ENCODE measurements at regions not wholly inside any gene's neighbourhood (a gene's known extent, or its start where the extent isn't known, plus 50 kb on each side); places are given as distances from the start of the nearest gene placed in this dataset.

DNA sequence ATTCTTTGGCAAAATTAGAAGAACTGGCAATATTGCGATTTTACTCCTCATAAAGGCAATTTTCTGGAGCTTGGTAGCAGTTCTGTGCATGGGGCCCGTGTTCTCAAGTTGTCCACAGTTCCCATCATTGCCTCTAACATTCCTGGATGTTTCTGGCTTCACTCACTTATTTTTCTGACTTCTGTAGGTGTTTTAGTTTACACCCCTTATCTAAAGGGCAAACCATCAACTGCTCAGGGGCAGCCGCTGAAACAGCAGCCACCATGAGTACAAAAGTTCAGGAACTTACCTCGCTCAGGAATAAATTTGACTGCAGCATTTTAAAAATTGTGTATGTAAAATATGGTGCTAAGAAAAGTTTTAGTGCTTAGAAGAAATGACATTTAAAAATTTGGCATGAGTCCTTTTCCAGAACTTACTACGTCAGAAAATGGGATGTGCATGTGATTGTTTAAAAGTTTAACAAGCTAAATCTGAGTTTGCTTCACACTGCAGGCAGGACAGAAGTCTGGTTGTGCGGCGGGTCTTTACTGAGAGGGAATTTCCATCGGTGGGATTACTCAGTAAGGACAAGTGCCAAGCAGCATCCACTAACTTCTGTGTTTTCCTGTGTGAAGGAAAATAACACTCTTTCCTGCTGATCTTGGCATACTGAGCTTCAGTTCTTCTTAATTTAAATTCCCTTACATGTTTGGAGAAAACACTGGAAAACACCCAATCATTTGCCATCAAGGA lies 261.7 kb downstream of the MAT2B start:
- DNase-seq (ENCODE audit: unreplicated experiment) = no peak
- TF ChIP-seq, protein P1, sequence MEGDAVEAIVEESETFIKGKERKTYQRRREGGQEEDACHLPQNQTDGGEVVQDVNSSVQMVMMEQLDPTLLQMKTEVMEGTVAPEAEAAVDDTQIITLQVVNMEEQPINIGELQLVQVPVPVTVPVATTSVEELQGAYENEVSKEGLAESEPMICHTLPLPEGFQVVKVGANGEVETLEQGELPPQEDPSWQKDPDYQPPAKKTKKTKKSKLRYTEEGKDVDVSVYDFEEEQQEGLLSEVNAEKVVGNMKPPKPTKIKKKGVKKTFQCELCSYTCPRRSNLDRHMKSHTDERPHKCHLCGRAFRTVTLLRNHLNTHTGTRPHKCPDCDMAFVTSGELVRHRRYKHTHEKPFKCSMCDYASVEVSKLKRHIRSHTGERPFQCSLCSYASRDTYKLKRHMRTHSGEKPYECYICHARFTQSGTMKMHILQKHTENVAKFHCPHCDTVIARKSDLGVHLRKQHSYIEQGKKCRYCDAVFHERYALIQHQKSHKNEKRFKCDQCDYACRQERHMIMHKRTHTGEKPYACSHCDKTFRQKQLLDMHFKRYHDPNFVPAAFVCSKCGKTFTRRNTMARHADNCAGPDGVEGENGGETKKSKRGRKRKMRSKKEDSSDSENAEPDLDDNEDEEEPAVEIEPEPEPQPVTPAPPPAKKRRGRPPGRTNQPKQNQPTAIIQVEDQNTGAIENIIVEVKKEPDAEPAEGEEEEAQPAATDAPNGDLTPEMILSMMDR (IDR thresholded peaks at IDR 0.05; ENCODE audit: unreplicated experiment) = no peak
- Mint-ChIP-seq H3K9me3 (ENCODE audit: unreplicated experiment) (peaks cover 10% of the 10 kb centered on the region), H3K4me3 (ENCODE audit: unreplicated experiment) (no peak overlapping the region), H3K27ac (ENCODE audit: low read depth, unreplicated experiment) (no peak overlapping the region), H3K36me3 (ENCODE audit: insufficient read depth, unreplicated experiment) (no peaks in the 10 kb centered on the region), H3K27me3 (ENCODE audit: insufficient read depth, unreplicated experiment) (no peaks in the 10 kb centered on the region), H3K4me1 (ENCODE audit: insufficient read depth, unreplicated experiment) (peaks cover 8% of the 10 kb centered on the region)
- ChIA-PET POLR2A (no interaction called here), CTCF (no interaction called here)
- no TSS peak for BruUV-seq (replicated peaks)
- intact Hi-C loops (cut with micrococcal nuclease) = no loop called here

DNA sequence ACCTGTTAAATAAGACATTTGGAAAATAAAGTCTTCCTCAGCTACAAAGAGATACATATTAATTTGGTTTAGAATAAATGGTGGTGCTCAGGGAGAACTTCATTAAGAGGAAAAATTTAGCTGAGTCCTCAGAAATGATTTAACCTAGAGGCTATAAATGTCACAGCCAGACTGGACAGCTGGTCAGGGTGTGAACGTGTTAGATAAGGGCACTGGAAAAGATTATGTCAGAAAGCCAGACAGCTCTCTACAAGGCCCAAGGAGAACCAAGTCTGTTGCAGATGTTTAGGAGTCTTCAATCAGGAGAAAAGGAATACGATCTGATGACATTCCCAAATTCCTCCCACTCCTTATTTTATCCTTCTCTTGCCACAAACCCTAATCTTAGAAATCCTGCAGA lies 265.2 kb downstream of the MAT2B start:
- POLR2A ChIA-PET = no interaction called here
- no peak overlapping the region for H3K4me3 Mint-ChIP-seq (ENCODE audit: unreplicated experiment)

DNA sequence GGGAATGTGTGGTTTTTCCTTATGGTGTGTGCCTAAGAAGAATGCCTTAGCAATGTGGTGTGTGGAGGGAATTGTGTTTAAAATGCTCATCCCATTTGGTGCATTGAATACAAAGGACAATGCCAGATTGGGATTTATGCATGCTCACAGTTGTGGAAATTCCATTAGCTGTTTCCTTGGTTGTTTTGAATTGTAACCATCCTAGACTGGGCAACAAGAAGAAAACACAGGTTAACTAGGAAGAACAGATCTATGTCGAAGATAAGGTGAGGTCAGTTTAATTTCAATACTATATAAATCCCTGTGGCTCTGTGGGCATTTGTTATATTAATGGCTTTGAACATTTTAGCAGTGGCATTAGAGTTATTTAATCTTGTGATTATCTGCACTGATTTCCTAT lies 266.8 kb downstream of the MAT2B start:
- H3K36me3 Mint-ChIP-seq (ENCODE audit: insufficient read depth, unreplicated experiment) = no peaks in the 10 kb centered on the region
- H3K9me3 Mint-ChIP-seq (ENCODE audit: unreplicated experiment) = no peaks in the 10 kb centered on the region
- H3K4me1 Mint-ChIP-seq (ENCODE audit: insufficient read depth, unreplicated experiment) = peaks cover 5% of the 10 kb centered on the region
- DNase-seq (ENCODE audit: unreplicated experiment) = no peak
- ChIA-PET POLR2A (interaction anchor here (1.1 to 1.3 kb wide), 2 partner anchors 12 to 16 kb away, joined by 4 read pairs; no protein-coding TSS in a partner anchor), CTCF (interaction anchor here (1.8 kb wide), 1 partner anchor 15 kb away, joined by 7 read pairs; no protein-coding TSS in a partner anchor)
- TF ChIP-seq, protein P1 (IDR thresholded peaks at IDR 0.05; ENCODE audit: unreplicated experiment) = no peak
- no peak overlapping the region for H3K27ac Mint-ChIP-seq (ENCODE audit: low read depth, unreplicated experiment)
- no peak overlapping the region for H3K4me3 Mint-ChIP-seq (ENCODE audit: unreplicated experiment)
- no peaks in the 10 kb centered on the region for H3K27me3 Mint-ChIP-seq (ENCODE audit: insufficient read depth, unreplicated experiment)
- intact Hi-C loops (cut with micrococcal nuclease) = no loop called here
- BruUV-seq (replicated peaks) = no TSS peak

More for the DNA sequence above, 265.2 kb downstream of the MAT2B start:
- no peak overlapping the region for H3K27ac Mint-ChIP-seq (ENCODE audit: low read depth, unreplicated experiment)
- no peaks in the 10 kb centered on the region for H3K36me3 Mint-ChIP-seq (ENCODE audit: insufficient read depth, unreplicated experiment)
- H3K27me3 Mint-ChIP-seq (ENCODE audit: insufficient read depth, unreplicated experiment) = no peaks in the 10 kb centered on the region
- DNase-seq (ENCODE audit: unreplicated experiment) = no peak
- no peaks in the 10 kb centered on the region for H3K9me3 Mint-ChIP-seq (ENCODE audit: unreplicated experiment)
- TF ChIP-seq, protein P1 (IDR thresholded peaks at IDR 0.05; ENCODE audit: unreplicated experiment) = no peak
- CTCF ChIA-PET = no interaction called here
- intact Hi-C loops (cut with micrococcal nuclease) = no loop called here
- BruUV-seq (replicated peaks) = no TSS peak
- H3K4me1 Mint-ChIP-seq (ENCODE audit: insufficient read depth, unreplicated experiment) = peaks cover 5% of the 10 kb centered on the region

DNA sequence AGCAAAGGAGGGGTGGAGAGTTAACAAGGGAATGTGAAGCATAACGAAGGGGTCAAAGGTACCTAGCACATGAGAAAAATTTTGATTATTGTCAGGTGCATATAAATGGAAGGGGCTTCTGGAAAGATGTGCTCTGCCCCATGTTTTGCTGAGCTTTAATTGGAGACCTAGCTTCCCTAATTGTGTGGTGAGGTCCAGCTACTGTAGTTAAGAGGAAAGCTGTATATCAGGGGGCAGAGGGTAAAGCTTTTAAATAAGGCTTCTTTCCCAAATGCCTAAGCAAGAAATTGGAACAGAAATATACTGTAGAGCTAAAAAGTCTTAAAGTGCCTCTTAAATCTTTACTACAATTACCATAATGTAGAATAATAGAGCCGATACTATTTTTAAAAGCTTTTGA lies 267.2 kb downstream of the MAT2B start:
- Mint-ChIP-seq H3K4me3 (ENCODE audit: unreplicated experiment) (no peak overlapping the region), H3K27me3 (ENCODE audit: insufficient read depth, unreplicated experiment) (no peaks in the 10 kb centered on the region), H3K4me1 (ENCODE audit: insufficient read depth, unreplicated experiment) (peaks cover 5% of the 10 kb centered on the region), H3K27ac (ENCODE audit: low read depth, unreplicated experiment) (no peak overlapping the region), H3K36me3 (ENCODE audit: insufficient read depth, unreplicated experiment) (no peaks in the 10 kb centered on the region), H3K9me3 (ENCODE audit: unreplicated experiment) (no peaks in the 10 kb centered on the region)
- TF ChIP-seq, protein P1 (IDR thresholded peaks at IDR 0.05; ENCODE audit: unreplicated experiment) = no peak
- no TSS peak for BruUV-seq (replicated peaks)
- POLR2A ChIA-PET = interaction anchor here (0.6 to 1.3 kb wide), 4 partner anchors 12 to 18 kb away, joined by 3 to 4 read pairs (median 4); no protein-coding TSS in a partner anchor
- intact Hi-C loops (cut with micrococcal nuclease) = no loop called here
- no peak for DNase-seq (ENCODE audit: unreplicated experiment)
- CTCF ChIA-PET = interaction anchor here (0.6 to 1.8 kb wide), 2 partner anchors 15 to 163 kb away, joined by 3 to 7 read pairs; no protein-coding TSS in a partner anchor

Data from MCF 10A (cell line).